SK-N-SH treated with all-trans-retinoic acid at 6 μM for 48 hours (cell line): ENCODE measurements at regions not wholly inside any gene's neighbourhood (a gene's known extent, or its start where the extent isn't known, plus 50 kb on each side); places are given as distances from the start of the nearest gene placed in this dataset.

ENCODE experiments used
- ATAC-seq: fragments of 200-7000 bp; cut with Tn5 transposase; 3 replicates; pipeline ENCODE4 v1.9.1; 2020; ENCODE audit warnings: mild to moderate bottlenecking, moderate library complexity
- ARNTL ChIP-seq: fragments of 450-650 bp; formaldehyde crosslinking; IDR thresholded peaks from 2 replicates; pipeline ENCODE4 v1.5.0; 2020; ENCODE audit warnings: low read depth, mild to moderate bottlenecking, moderate library complexity, borderline replicate concordance
- CREB5 ChIP-seq: fragments of 250-450 bp; sonication (Bioruptor Pico); IDR thresholded peaks from 2 replicates; pipeline ENCODE4 v1.5.1; 2020; ENCODE audit warnings: low read depth, mild to moderate bottlenecking, moderate library complexity
- GLIS3 ChIP-seq: fragments of 250-450 bp; sonication (Bioruptor Pico); IDR thresholded peaks from 2 replicates; pipeline ENCODE4 v1.5.0; 2020; ENCODE audit warnings: mild to moderate bottlenecking, moderate library complexity
- ISL1 ChIP-seq: fragments of 250-450 bp; sonication (Bioruptor Pico); IDR thresholded peaks from 2 replicates; pipeline ENCODE4 v2.1.2; 2022; ENCODE audit warnings: mild to moderate bottlenecking, moderate library complexity
- OSR1 ChIP-seq: fragments of 250-450 bp; sonication (Bioruptor Pico); IDR thresholded peaks from 2 replicates; pipeline ENCODE4 v1.8.0; 2022; ENCODE audit warnings: moderate library complexity, mild to moderate bottlenecking, inconsistent platforms
- POU6F1 ChIP-seq: fragments of 250-450 bp; sonication (Bioruptor Pico); IDR thresholded peaks from 2 replicates; pipeline ENCODE4 v1.8.0; 2021; ENCODE audit warnings: low read depth, mild to moderate bottlenecking, moderate library complexity, borderline replicate concordance
- PPARA ChIP-seq: fragments of 250-450 bp; sonication (Bioruptor Pico); IDR thresholded peaks from 2 replicates; pipeline ENCODE4 v1.5.0; 2020; ENCODE audit warnings: mild to moderate bottlenecking, borderline replicate concordance
- RARB ChIP-seq: fragments of 250-450 bp; sonication (Bioruptor Pico); IDR thresholded peaks from 2 replicates; pipeline ENCODE4 v1.8.0; 2021; ENCODE audit warnings: mild to moderate bottlenecking, moderate library complexity
- SNAI2 ChIP-seq: fragments of 250-450 bp; sonication (Bioruptor Pico); IDR thresholded peaks from 2 replicates; pipeline ENCODE4 v1.5.0; 2020; ENCODE audit warnings: mild to moderate bottlenecking, moderate library complexity
- TCF4 ChIP-seq: fragments of 250-450 bp; sonication (Bioruptor Pico); IDR thresholded peaks from 2 replicates; pipeline ENCODE4 v1.8.0; 2021; ENCODE audit warnings: mild to moderate bottlenecking, moderate library complexity, borderline replicate concordance
- TOX ChIP-seq: fragments of 250-450 bp; sonication (Bioruptor Pico); IDR thresholded peaks from 2 replicates; pipeline ENCODE4 v1.8.0; 2021; ENCODE audit warnings: mild to moderate bottlenecking, moderate library complexity, borderline replicate concordance
- ZC3H10 ChIP-seq: fragments of 250-450 bp; sonication (Bioruptor Pico); IDR thresholded peaks from 2 replicates; pipeline ENCODE4 v1.5.1; 2021; ENCODE audit warnings: mild to moderate bottlenecking, moderate library complexity
- ZFP3 ChIP-seq: fragments of 250-450 bp; sonication (Bioruptor Pico); IDR thresholded peaks from 2 replicates; pipeline ENCODE4 v1.5.0; 2020; ENCODE audit warnings: mild to moderate bottlenecking, moderate library complexity
- ZNF565 ChIP-seq: fragments of 450-650 bp; formaldehyde crosslinking; conservative IDR thresholded peaks from 2 replicates; pipeline ENCODE4 v1.5.0; 2020; ENCODE audit warnings: low read depth, mild to moderate bottlenecking, moderate library complexity
- ZNF70 ChIP-seq: fragments of 450-650 bp; formaldehyde crosslinking; IDR thresholded peaks from 2 replicates; pipeline ENCODE4 v1.5.0; 2020; ENCODE audit warnings: mild to moderate bottlenecking, moderate library complexity
- ZNF8 ChIP-seq: fragments of 450-650 bp; formaldehyde crosslinking; IDR thresholded peaks from 2 replicates; pipeline ENCODE4 v1.5.0; 2020; ENCODE audit warnings: mild to moderate bottlenecking, moderate library complexity
- TF ChIP-seq, protein P1 (sequence below): fragments of 250-450 bp; sonication (Bioruptor Pico); IDR thresholded peaks from 2 replicates; pipeline ENCODE4 v1.5.0; 2020; ENCODE audit warnings: mild to moderate bottlenecking, moderate library complexity
- TF ChIP-seq, protein P2 (sequence below): fragments of 250-450 bp; sonication (Bioruptor Pico); IDR thresholded peaks from 2 replicates; pipeline ENCODE4 v1.8.0; 2020; ENCODE audit warnings: mild to moderate bottlenecking, moderate library complexity, borderline replicate concordance

GRCh38 chr6:126188279-126188909, 151.5 kb upstream of the CENPW start (continued):
- peak; percentile 57; the same call in 1 of the 2 replicates for TF ChIP-seq CREB5 (CRISPR knock-in tag)
- peak; percentile 84 for TF ChIP-seq TCF4
- no peak for TF ChIP-seq ARNTL

DNA sequence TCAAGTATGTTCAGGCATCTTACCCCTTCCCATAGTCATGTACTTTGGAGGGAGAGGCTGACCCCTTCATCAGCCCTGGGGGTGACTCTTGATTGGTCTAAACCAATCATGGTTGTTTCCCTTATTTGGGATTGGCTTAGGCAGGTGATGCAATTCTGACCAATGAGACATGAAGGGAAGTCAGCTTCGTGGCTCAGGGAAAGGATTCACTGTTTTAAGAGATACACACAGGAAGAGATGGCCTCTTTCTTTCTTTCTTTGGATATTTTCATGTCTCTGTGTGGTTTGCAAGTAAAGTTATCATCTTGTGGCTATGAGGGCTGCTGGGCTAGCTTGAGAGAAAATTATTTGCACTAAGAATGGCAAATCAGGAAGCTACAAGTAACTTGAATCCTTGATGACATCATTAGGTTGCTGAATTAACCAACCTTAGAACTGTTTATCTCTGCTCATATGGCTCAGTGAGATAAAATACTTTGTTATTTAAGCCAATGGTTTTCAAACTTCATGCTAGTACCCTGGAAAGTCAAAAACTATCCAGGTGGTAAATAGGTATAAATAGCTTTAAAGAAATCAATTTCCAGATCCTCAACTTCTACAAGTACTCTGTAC, 144.2 kb upstream of the CENPW start:
- TF ChIP-seq POU6F1 (no peak), ISL1 (CRISPR knock-in tag) (no peak)
- no peak for ATAC-seq

GRCh38 chr6:126198631-126199030, 141.3 kb upstream of the CENPW start:
- no peak for ATAC-seq
- no peak for TF ChIP-seq RARB (CRISPR knock-in tag)
- TF ChIP-seq ISL1 (CRISPR knock-in tag), result no peak
- no peak for TF ChIP-seq ZNF8 (CRISPR knock-in tag)
- no peak for TF ChIP-seq ZNF70
- no peak for TF ChIP-seq OSR1 (CRISPR knock-in tag)
- TF ChIP-seq, protein P1, sequence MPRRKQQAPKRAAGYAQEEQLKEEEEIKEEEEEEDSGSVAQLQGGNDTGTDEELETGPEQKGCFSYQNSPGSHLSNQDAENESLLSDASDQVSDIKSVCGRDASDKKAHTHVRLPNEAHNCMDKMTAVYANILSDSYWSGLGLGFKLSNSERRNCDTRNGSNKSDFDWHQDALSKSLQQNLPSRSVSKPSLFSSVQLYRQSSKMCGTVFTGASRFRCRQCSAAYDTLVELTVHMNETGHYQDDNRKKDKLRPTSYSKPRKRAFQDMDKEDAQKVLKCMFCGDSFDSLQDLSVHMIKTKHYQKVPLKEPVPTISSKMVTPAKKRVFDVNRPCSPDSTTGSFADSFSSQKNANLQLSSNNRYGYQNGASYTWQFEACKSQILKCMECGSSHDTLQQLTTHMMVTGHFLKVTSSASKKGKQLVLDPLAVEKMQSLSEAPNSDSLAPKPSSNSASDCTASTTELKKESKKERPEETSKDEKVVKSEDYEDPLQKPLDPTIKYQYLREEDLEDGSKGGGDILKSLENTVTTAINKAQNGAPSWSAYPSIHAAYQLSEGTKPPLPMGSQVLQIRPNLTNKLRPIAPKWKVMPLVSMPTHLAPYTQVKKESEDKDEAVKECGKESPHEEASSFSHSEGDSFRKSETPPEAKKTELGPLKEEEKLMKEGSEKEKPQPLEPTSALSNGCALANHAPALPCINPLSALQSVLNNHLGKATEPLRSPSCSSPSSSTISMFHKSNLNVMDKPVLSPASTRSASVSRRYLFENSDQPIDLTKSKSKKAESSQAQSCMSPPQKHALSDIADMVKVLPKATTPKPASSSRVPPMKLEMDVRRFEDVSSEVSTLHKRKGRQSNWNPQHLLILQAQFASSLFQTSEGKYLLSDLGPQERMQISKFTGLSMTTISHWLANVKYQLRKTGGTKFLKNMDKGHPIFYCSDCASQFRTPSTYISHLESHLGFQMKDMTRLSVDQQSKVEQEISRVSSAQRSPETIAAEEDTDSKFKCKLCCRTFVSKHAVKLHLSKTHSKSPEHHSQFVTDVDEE, result no peak

GRCh38 chr6:126199466-126199865, 140.4 kb upstream of the CENPW start:
- TF ChIP-seq GLIS3 (CRISPR knock-in tag) (no peak), SNAI2 (no peak), ZNF565 (CRISPR knock-in tag) (no peak), ARNTL (no peak), ZFP3 (CRISPR knock-in tag) (no peak), OSR1 (CRISPR knock-in tag) (no peak), TCF4 (no peak), PPARA (CRISPR knock-in tag) (no peak)
- TF ChIP-seq, protein P2, sequence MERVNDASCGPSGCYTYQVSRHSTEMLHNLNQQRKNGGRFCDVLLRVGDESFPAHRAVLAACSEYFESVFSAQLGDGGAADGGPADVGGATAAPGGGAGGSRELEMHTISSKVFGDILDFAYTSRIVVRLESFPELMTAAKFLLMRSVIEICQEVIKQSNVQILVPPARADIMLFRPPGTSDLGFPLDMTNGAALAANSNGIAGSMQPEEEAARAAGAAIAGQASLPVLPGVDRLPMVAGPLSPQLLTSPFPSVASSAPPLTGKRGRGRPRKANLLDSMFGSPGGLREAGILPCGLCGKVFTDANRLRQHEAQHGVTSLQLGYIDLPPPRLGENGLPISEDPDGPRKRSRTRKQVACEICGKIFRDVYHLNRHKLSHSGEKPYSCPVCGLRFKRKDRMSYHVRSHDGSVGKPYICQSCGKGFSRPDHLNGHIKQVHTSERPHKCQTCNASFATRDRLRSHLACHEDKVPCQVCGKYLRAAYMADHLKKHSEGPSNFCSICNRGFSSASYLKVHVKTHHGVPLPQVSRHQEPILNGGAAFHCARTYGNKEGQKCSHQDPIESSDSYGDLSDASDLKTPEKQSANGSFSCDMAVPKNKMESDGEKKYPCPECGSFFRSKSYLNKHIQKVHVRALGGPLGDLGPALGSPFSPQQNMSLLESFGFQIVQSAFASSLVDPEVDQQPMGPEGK (CRISPR knock-in tag), result no peak
- TF ChIP-seq, all 23 proteins: peak for 0
- ATAC-seq, result no peak

GRCh38 chr6:126202707-126203106, 137.2 kb upstream of the CENPW start:
- TF ChIP-seq OSR1 (CRISPR knock-in tag), result no peak
- TF ChIP-seq, protein P2 (CRISPR knock-in tag), result no peak
- no peak for TF ChIP-seq TOX (CRISPR knock-in tag)
- no peak for TF ChIP-seq GLIS3 (CRISPR knock-in tag)
- TF ChIP-seq ZC3H10 (CRISPR knock-in tag), result no peak
- TF ChIP-seq TCF4, result no peak
- no peak for ATAC-seq
